Mesodermal cell (in vitro differentiated cells): ENCODE measurements at regions not wholly inside any gene's neighbourhood (a gene's known extent, or its start where the extent isn't known, plus 50 kb on each side); places are given as distances from the start of the nearest gene placed in this dataset.
"Not testable (repeated sequence)": the region's sequence is repeated elsewhere in the genome, so short reads cannot be mapped to it uniquely, and the experiment has no call there.

ENCODE experiments used
- H3K27ac ChIP-seq: 2 replicates; pipeline ENCODE4 v1.7.0; 2013; ENCODE audit warnings: mild to moderate bottlenecking, low read depth, low read length, moderate library complexity; ENCODE audit not compliant: severe bottlenecking
- H3K36me3 ChIP-seq: 2 replicates; pipeline ENCODE4 v1.7.1; 2013; ENCODE audit warnings: mild to moderate bottlenecking, low read length, moderate library complexity; ENCODE audit not compliant: control insufficient read depth, insufficient read depth
- H3K4me1 ChIP-seq: one replicate; pipeline ENCODE4 v1.7.1; 2013; ENCODE audit warnings: mild to moderate bottlenecking, low read length; ENCODE audit not compliant: insufficient read depth, control insufficient read depth, poor library complexity, severe bottlenecking
- H3K4me3 ChIP-seq: 2 replicates; pipeline ENCODE4 v1.7.0; 2013; ENCODE audit warnings: low read length, control low read depth, mild to moderate bottlenecking; ENCODE audit not compliant: insufficient read depth, poor library complexity, severe bottlenecking; ENCODE audit errors: extremely low read depth
- H3K9me3 ChIP-seq: 2 replicates; pipeline ENCODE4 v1.7.1; 2013; ENCODE audit warnings: mild to moderate bottlenecking, low read length, moderate library complexity; ENCODE audit not compliant: control insufficient read depth
- WGBS, 2 experiments: methylation state at CpG; one replicate each; pipeline ENCODE4 v1.1.5; 2013; ENCODE audit warnings: missing lambda C conversion rate in 2 of 2; ENCODE audit not compliant: insufficient coverage in 2 of 2; 5-methylcytosine and 5-hydroxymethylcytosine counted together

- Histone ChIP-seq H3K9me3 (no peaks in the 10 kb centered on the region), H3K36me3 (no peaks in the 10 kb centered on the region), H3K27ac (no peak overlapping the region), H3K4me3 (no peak overlapping the region), H3K4me1 (no peaks in the 10 kb centered on the region)
- WGBS, 2 experiments, result 81 to 86% methylated on average over 2 to 4 of the region's 5 CpGs
These were observed 161.8 kb upstream of the IQSEC1 start for GRCh38 chr3:13235079-13235478.

DNA sequence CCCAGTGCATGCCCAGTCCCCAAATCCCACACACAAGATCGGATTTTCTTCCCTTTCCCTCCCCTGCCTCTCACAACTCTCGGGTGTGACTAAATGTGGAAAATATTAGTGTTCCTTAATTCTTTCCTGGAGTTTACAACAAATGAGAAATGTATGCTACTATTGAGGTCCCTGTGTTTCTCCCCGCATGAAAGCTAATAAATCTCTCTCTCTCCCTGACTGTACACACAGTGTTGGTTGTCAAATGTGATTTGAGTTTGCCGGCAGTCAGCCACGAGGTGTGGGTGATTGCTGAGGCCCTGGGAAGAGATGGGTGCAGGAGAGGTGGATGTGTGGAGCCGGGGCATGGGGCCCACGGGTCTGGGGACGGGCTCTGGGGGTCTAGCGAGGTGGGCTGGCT is 161.4 kb upstream of the IQSEC1 start:
- WGBS, 2 experiments, result 84 to 93% methylated on average over 3 to 5 of the region's 9 CpGs
- Histone ChIP-seq H3K4me1 (no peaks in the 10 kb centered on the region), H3K4me3 (no peak overlapping the region), H3K27ac (no peak overlapping the region), H3K36me3 (no peaks in the 10 kb centered on the region), H3K9me3 (no peaks in the 10 kb centered on the region)

GRCh38 chr3:13233487-13234485 is 160.6 kb upstream of the IQSEC1 start:
- H3K36me3 ChIP-seq, result no peaks in the 10 kb centered on the region
- H3K4me1 ChIP-seq, result no peaks in the 10 kb centered on the region
- H3K27ac ChIP-seq, result no peak overlapping the region
- H3K4me3 ChIP-seq, result no peak overlapping the region
- no peaks in the 10 kb centered on the region for H3K9me3 ChIP-seq
- 84 to 87% methylated on average over 13 to 14 of the region's 18 CpGs for WGBS, 2 experiments

DNA sequence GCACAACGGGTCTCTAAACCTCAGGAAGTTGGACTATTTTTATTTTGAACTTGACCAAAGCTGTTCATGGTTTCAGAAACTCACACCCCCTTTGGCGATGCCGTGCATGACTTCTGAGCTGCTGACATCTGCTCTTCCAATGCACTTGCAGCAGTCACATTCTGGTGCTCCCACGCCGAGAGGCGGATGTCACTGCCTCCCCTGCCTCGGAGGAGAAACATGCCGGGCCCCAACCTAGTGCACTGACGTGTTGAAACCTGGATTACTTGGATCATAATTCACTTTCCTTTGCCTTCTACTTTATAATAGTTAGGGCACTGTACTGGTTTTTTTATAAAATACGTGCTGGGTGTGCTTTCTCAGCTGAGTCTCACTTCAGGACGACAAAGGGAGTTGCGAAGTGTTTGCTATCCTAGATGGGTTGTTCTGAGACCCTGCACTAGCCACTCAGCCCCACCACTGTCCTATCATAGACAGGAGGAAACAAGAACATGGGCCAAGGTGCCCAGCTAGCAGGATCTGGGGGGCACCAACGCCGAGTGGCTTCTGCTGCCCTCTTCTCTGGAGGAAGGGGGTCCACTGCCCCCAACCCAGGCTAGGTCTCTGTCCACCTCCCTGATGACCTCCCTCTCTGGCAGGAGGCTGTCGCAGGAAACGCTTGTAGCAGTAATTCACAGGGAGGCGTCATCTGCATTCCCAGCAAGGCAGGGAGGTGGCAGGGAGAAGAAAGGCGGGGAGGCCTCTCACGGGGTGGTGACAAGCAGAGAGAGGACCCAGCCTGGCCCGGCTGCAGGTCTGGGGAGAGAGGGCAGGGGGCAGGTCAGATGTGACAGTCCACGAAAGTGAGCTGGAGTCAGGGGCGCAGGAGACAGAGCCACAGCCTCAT is 158.8 kb upstream of the IQSEC1 start:
- Histone ChIP-seq H3K4me1 (no peaks in the 10 kb centered on the region), H3K27ac (no peak overlapping the region), H3K36me3 (no peaks in the 10 kb centered on the region), H3K4me3 (no peak overlapping the region), H3K9me3 (no peaks in the 10 kb centered on the region)
- WGBS, 2 experiments, result 75 to 84% methylated on average over 14 to 20 of the region's 22 CpGs

DNA sequence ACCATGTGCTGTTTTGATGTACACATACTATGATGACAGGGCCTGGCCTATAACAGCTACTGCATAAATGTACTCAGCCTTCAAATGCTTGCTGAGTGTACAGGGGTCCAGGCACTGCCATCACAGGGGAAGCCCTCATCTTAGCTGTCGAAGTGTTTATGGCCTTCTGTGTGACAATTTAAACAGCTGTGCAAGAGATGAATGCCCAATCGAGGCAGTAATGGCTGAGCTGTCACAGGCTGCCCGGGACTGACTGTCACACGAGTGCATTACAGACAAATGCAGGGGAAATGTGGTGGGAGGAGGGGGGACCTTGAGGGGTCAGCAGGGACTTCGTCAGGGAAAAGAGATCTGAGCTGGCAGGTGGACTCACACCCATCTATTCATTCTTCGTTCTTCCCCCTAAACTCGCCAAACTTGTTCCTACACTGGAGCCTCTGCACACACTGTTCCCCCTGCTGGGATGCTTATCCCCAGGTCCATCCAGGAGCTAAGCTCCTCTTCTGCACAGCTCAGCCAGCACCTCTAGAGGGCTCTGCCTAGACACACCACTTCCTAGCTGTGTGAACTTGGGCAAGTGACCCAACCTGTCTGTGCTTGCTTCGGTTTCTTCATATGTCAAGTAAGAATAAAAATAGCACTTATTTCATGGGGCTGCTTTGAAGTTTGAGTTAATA is 156.2 kb upstream of the IQSEC1 start:
- H3K36me3 ChIP-seq, result no peaks in the 10 kb centered on the region
- H3K4me1 ChIP-seq, result no peaks in the 10 kb centered on the region
- no peaks in the 10 kb centered on the region for H3K9me3 ChIP-seq
- WGBS, 2 experiments, result 79 to 84% methylated on average over 6 to 7 of the region's 8 CpGs
- H3K4me3 ChIP-seq, result no peak overlapping the region
- no peak overlapping the region for H3K27ac ChIP-seq

DNA sequence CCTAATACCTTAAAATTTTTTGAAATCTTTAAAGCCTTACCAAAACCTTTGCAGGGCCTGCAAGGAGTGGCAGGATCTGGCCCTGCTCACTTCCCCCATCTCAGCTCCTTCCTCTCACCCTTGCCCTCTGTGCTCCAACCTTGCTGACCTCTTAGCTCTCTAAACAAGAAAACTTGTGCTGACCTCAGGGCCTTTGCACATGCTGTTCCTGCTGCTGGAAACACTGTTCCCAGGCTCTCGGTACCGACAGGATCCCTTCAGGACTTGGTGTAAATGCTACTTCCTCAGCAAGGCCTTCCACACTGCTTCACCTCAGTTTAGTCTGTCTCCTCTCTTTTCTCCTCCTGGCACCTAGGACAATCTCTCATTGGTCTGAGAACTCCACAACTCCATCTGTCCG is 155.4 kb upstream of the IQSEC1 start:
- Histone ChIP-seq H3K9me3 (no peaks in the 10 kb centered on the region), H3K36me3 (no peaks in the 10 kb centered on the region)
- 92% methylated on average over 2 of the region's 3 CpGs for WGBS, 2 experiments

DNA sequence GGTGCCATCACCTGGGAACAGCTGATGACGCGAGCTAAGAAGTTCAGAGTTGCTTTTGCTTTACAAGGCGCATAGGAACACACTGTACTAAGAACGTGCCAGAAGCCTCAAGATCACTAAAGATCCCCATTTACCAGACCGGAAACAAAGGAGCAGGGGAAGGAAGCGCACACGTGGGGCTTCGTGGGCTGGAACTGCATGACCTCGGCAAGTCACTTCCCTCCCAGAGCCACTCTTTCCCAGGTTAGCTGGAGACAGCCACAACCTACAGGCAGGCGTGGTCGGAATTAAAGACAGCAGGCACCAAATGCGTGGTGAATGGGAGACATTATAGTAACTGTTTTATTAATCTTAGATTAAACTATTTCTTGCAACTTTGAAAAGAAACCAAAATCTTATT is 154.9 kb upstream of the IQSEC1 start:
- no CpG with 5 or more reads among the region's 12 CpGs for WGBS, 2 experiments
- H3K4me1 ChIP-seq, H3K36me3 ChIP-seq, H3K4me3 ChIP-seq, H3K9me3 ChIP-seq, H3K27ac ChIP-seq: not testable (repeated sequence)

More for the DNA sequence above, 155.4 kb upstream of the IQSEC1 start:
- Histone ChIP-seq H3K4me3 (no peak overlapping the region), H3K27ac (no peak overlapping the region), H3K4me1 (peaks cover 3% of the 10 kb centered on the region)

- 95 to 96% methylated on average over 18 to 23 of the region's 23 CpGs for WGBS, 2 experiments
- Histone ChIP-seq H3K4me1 (peaks cover 3% of the 10 kb centered on the region), H3K27ac (no peak overlapping the region)
These were observed 154.3 kb upstream of the IQSEC1 start for GRCh38 chr3:13227315-13228165.

GRCh38 chr3:13224967-13225366 is 151.7 kb upstream of the IQSEC1 start:
- WGBS, 2 experiments, result 90 to 100% methylated on average over 2 to 3 of the region's 4 CpGs
- Histone ChIP-seq H3K36me3 (no peaks in the 10 kb centered on the region), H3K27ac (no peak overlapping the region), H3K4me1 (peaks cover 3% of the 10 kb centered on the region), H3K4me3 (no peak overlapping the region), H3K9me3 (no peaks in the 10 kb centered on the region)

More at GRCh38 chr3:13227315-13228165, 154.3 kb upstream of the IQSEC1 start:
- Histone ChIP-seq H3K9me3 (no peaks in the 10 kb centered on the region), H3K36me3 (no peaks in the 10 kb centered on the region), H3K4me3 (no peak overlapping the region)
